ENCODE measurements at regions not wholly inside any gene's neighbourhood (a gene's known extent, or its start where the extent isn't known, plus 50 kb on each side); places are given as distances from the start of the nearest gene placed in this dataset.

DNA sequence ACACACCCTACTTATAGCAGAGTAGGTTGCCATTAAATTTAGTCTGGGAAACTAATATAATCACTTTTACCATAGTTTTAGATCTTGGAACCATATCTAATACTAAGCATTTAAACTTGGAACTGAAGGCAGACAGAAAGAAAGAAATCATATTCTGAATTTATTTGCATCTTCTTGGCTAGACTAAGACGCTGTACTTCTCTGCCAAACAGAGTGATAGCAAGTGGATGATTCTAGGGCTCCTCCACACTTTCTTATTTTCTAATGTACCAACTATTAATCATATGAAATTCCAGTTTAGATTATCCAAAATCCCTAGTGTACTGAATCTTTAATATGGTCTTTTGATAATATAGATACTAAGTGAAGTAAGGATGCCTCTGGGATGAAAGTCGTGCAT is 277.0 kb downstream of the CENPW start:
- DNase-seq (no peak), ATAC-seq (no peak)
- Mint-ChIP-seq H3K9me3 (peaks cover 12 to 16% of the 10 kb centered on the region in 2 donors), H3K4me1 (no peaks in the 10 kb centered on the region), H3K27ac (no peak overlapping the region), H3K27me3 (no peaks in the 10 kb centered on the region), H3K4me3 (no peak overlapping the region)

DNA sequence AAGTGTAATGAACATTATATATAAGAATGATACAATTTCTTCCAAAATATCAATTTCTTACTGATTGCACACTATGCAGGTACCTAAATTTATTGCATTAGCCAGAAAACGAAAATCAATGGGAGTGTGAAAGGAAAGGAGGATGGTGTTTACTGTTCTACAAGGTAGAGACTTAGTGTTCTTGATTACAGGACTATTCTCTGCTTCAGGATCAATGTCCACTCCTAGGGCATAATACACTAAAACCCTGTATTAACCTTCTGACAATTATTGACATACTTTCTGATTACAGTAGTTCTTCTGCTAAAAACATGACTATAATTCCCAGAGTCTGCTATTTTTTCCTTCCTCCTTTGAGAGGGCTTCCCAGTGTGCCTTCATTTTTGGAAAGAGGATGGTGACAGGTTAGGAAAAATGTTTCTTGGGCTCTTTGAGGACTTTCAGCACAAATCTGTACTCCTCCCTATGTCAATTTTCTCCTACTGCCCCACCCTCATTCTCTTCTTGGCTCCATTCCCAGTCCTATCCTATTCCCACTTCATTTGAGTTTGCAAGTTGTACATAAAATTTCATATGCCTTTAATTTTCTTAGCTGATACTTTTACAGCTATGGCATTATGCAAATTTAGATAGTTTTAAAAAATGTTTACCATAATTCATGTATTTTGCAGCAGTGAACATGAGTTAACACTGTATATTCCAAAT is 278.9 kb downstream of the CENPW start:
- no peak for ATAC-seq
- no peak overlapping the region for H3K27ac Mint-ChIP-seq
- H3K4me1 Mint-ChIP-seq = no peaks in the 10 kb centered on the region
- no peak for DNase-seq
- H3K9me3 Mint-ChIP-seq = peaks cover under 1 to 1% of the 10 kb centered on the region in 2 donors
- H3K27me3 Mint-ChIP-seq = no peaks in the 10 kb centered on the region
- no peak overlapping the region for H3K4me3 Mint-ChIP-seq

- no peak for DNase-seq
- Mint-ChIP-seq H3K9me3 (no peaks in the 10 kb centered on the region), H3K27ac (no peak overlapping the region), H3K4me3 (no peak overlapping the region), H3K4me1 (no peaks in the 10 kb centered on the region), H3K27me3 (no peaks in the 10 kb centered on the region)
- ATAC-seq = no peak
Observed at GRCh38 chr6:126620719-126621118, 280.8 kb downstream of the CENPW start.

- Mint-ChIP-seq H3K27ac (no peak overlapping the region), H3K9me3 (no peaks in the 10 kb centered on the region), H3K4me3 (no peak overlapping the region), H3K4me1 (no peaks in the 10 kb centered on the region), H3K27me3 (no peaks in the 10 kb centered on the region)
- ATAC-seq (no peak), DNase-seq (no peak)
Observed at GRCh38 chr6:126625019-126625418, 285.1 kb downstream of the CENPW start.

DNA sequence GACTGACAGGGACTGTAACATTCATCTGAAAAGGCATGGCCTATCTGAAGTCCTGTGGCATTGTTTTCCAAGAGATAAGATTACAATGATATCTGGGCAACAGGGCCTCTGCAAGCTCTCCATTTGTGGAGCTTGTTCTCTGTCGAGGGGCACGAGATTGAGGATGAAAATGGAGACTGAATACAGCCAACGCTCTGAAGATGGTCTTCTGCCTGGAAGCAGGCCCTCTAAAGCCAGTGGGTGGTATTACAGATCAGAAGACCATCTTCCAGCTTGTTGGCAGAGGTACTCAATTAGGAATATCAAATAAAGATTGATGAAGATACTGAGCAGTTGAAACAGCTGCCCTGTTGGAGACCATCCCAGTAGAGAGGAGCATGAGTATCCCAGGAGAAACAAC is 288.2 kb downstream of the CENPW start:
- ATAC-seq (no peak), DNase-seq (no peak)
- Mint-ChIP-seq H3K4me3 (no peak overlapping the region), H3K27me3 (no peaks in the 10 kb centered on the region), H3K9me3 (no peaks in the 10 kb centered on the region), H3K27ac (no peak overlapping the region), H3K4me1 (no peaks in the 10 kb centered on the region)

- Mint-ChIP-seq H3K4me3 (no peak overlapping the region), H3K9me3 (no peaks in the 10 kb centered on the region), H3K4me1 (no peaks in the 10 kb centered on the region), H3K27ac (no peak overlapping the region), H3K27me3 (no peaks in the 10 kb centered on the region)
- no peak for ATAC-seq
- no peak for DNase-seq
Observed at GRCh38 chr6:126631363-126631762, 291.4 kb downstream of the CENPW start.

DNA sequence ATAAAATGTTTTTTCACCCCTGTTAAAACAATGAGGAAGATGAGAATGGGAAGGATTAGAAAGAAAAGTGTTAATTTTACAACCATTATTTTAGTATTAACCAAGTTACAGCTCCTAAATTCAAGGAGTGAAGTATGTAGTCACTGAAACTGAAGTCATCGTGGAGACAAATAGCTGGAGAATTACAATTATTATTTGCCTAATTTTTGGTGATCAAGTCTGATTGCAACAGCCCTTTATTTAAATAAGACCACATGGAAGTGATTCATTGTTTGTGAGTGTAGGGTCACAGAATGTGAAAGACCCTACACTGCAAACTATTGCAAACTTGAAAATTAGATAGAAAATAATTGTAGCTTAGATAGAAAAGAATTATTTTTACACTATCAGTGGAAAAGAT is 292.4 kb downstream of the CENPW start:
- H3K27me3 Mint-ChIP-seq = no peaks in the 10 kb centered on the region
- DNase-seq (no peak), ATAC-seq (no peak)
- no peaks in the 10 kb centered on the region for H3K9me3 Mint-ChIP-seq
- H3K4me3 Mint-ChIP-seq = no peak overlapping the region
- H3K27ac Mint-ChIP-seq = no peak overlapping the region
- no peaks in the 10 kb centered on the region for H3K4me1 Mint-ChIP-seq

- H3K4me3 Mint-ChIP-seq = no peak overlapping the region
- no peak overlapping the region for H3K27ac Mint-ChIP-seq
- no peaks in the 10 kb centered on the region for H3K9me3 Mint-ChIP-seq
- H3K4me1 Mint-ChIP-seq = no peaks in the 10 kb centered on the region
- H3K27me3 Mint-ChIP-seq = no peaks in the 10 kb centered on the region
- DNase-seq = no peak
- no peak for ATAC-seq
Observed at GRCh38 chr6:126633373-126633772, 293.5 kb downstream of the CENPW start.

DNA sequence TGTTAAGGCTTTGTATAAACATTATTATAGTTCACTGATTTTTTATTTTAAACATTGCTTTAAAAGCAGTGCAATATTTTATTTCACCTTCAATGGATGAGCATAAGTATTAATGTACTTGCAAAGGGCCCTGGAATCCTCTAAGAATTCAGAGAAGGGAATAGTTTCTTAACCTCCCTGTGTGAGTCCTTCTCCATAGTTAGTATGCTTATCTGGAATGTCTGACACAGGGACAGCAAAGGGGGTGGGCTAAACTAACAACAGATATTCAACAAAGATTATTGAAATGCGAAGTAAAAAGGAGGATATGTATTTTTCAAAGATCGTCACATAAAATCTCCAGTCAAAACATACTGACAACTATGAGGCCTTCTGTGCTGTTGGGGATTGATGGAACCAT is 300.4 kb downstream of the CENPW start:
- DNase-seq (no peak), ATAC-seq (no peak)
- Mint-ChIP-seq H3K4me3 (no peak overlapping the region), H3K9me3 (peaks cover 0 to 4% of the 10 kb centered on the region in 2 donors), H3K27ac (no peak overlapping the region), H3K4me1 (no peaks in the 10 kb centered on the region), H3K27me3 (no peaks in the 10 kb centered on the region)

GRCh38 chr6:126640921-126641320 is 301.0 kb downstream of the CENPW start:
- Mint-ChIP-seq H3K27me3 (no peaks in the 10 kb centered on the region), H3K4me1 (no peaks in the 10 kb centered on the region), H3K9me3 (peaks cover 0 to 4% of the 10 kb centered on the region in 2 donors), H3K4me3 (no peak overlapping the region), H3K27ac (no peak overlapping the region)
- DNase-seq = no peak
- ATAC-seq = no peak

DNA sequence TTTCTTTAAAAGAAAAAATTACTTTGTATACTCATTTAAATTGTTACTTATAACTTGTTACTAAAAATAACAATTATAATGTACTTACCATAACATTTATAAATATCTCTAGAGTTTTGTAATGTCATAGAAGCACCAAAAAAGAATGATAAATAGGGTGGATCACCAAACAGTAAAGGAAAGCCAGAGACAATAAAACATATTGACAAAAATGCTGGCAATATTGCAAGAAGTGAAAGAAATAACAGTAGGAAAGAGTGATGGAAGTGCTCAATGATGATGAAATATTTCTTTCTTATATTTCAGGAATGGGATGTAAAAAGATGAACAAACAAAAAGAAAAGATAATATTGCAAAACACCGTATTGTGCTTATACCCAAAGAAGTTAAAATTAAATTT is 301.7 kb downstream of the CENPW start:
- Mint-ChIP-seq H3K9me3 (peaks cover 0 to 4% of the 10 kb centered on the region in 2 donors), H3K4me3 (no peak overlapping the region), H3K27me3 (no peaks in the 10 kb centered on the region), H3K27ac (no peak overlapping the region), H3K4me1 (no peaks in the 10 kb centered on the region)
- no peak for DNase-seq
- no peak for ATAC-seq

DNA sequence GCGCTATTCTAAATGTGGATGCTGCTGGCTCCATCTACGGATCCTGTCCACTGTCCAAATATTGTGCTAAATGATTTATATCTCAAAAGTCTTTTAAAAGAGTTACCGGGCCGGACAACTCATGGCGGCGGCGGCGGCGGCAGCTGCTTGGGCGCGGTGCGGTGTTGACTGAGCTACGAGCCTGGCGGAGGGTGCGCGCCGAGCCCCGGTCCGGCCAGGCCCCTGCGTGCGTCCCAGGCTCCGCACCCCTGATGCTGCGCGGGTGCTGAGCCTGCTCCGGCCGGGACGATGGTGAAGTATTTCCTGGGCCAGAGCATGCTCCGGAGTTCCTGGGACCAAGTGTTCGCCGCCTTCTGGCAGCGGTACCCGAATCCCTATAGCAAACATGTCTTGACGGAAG is 303.4 kb downstream of the CENPW start:
- Mint-ChIP-seq H3K27me3 (no peaks in the 10 kb centered on the region), H3K4me3 (no peak overlapping the region), H3K4me1 (no peaks in the 10 kb centered on the region), H3K27ac (no peak overlapping the region), H3K9me3 (peaks cover 0 to 4% of the 10 kb centered on the region in 2 donors)
- DNase-seq (no peak), ATAC-seq (no peak)

- no peaks in the 10 kb centered on the region for H3K27me3 Mint-ChIP-seq
- no peak overlapping the region for H3K4me3 Mint-ChIP-seq
- ATAC-seq (no peak), DNase-seq (no peak)
- H3K4me1 Mint-ChIP-seq = no peaks in the 10 kb centered on the region
- H3K27ac Mint-ChIP-seq = no peak overlapping the region
- peaks cover 12 to 14% of the 10 kb centered on the region in 2 donors for H3K9me3 Mint-ChIP-seq
Observed at GRCh38 chr6:126650931-126651330, 311.0 kb downstream of the CENPW start.

DNA sequence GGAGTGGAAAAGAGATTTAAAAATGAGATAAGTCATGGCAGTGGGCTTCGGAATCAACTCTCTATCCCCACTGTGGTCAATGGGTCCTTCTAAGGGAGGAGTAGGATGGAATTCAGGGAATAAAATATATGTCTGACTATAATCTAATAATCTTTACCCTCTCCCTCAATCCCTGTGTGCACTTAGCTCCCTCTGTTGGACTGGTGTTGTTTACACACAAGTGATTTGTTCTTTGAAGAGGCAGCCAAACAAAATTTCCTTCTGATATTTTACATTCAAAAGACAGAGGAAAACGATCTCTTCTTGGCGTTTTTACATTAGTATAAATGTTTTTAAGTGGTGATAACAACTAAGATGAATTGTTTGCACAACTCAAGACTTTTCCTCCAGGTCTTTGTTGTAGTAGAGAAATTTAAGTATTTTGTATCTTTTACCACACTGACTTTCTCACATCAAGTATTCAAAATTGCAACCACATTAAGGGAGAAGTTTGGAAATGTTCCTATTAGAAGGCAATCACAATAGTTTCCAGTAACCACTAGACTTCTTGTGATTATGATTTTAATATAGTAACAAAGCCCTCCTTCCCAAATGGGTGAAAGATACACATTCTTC is 317.8 kb downstream of the CENPW start:
- DNase-seq (no peak), ATAC-seq (no peak)
- Mint-ChIP-seq H3K4me1 (no peaks in the 10 kb centered on the region), H3K9me3 (peaks cover 12 to 14% of the 10 kb centered on the region in 2 donors), H3K4me3 (no peak overlapping the region), H3K27ac (no peak overlapping the region), H3K27me3 (no peaks in the 10 kb centered on the region)

- no peak for ATAC-seq
- no peaks in the 10 kb centered on the region for H3K27me3 Mint-ChIP-seq
- no peak for DNase-seq
Observed at GRCh38 chr6:126660376-126660775, 320.5 kb downstream of the CENPW start.

GRCh38 chr6:126661646-126662045 is 321.7 kb downstream of the CENPW start:
- H3K9me3 Mint-ChIP-seq = no peaks in the 10 kb centered on the region
- no peak for DNase-seq
- H3K27ac Mint-ChIP-seq = no peak overlapping the region
- no peak for ATAC-seq
- H3K27me3 Mint-ChIP-seq = no peaks in the 10 kb centered on the region
- no peaks in the 10 kb centered on the region for H3K4me1 Mint-ChIP-seq
- H3K4me3 Mint-ChIP-seq = no peak overlapping the region

More at GRCh38 chr6:126660376-126660775, 320.5 kb downstream of the CENPW start:
- no peak overlapping the region for H3K4me3 Mint-ChIP-seq
- H3K4me1 Mint-ChIP-seq = no peaks in the 10 kb centered on the region
- no peak overlapping the region for H3K27ac Mint-ChIP-seq
- no peaks in the 10 kb centered on the region for H3K9me3 Mint-ChIP-seq

DNA sequence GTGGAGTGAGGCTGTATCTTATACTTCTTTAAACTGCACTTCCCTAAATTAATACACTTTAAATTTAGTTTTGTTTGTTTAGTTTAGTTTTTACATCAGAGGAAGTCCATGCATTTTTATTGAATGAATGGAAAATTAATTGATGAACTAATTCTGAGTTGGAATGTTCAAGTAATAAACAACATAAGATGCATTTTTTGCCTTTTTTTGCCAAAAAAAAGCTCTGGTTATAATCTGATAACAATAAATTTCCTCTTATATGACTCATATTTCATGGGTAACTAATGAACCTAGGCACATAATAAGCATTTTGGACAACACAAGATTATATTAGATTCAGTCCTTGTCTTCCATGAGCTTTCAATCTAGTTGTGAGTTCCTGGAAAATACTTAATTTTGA is 323.1 kb downstream of the CENPW start:
- no peak overlapping the region for H3K27ac Mint-ChIP-seq
- no peaks in the 10 kb centered on the region for H3K4me1 Mint-ChIP-seq
- H3K27me3 Mint-ChIP-seq = no peaks in the 10 kb centered on the region
- no peaks in the 10 kb centered on the region for H3K9me3 Mint-ChIP-seq
- no peak overlapping the region for H3K4me3 Mint-ChIP-seq
- ATAC-seq (no peak), DNase-seq (no peak)

All from stimulated activated naive CD8-positive, alpha-beta T cell treated with anti-CD3 and anti-CD28 coated beads, Interleukin-15, amount 100 ng/mL, for 72 hours (primary cell).